Chondrocyte (in vitro differentiated cells): ENCODE measurements at regions not wholly inside any gene's neighbourhood (a gene's known extent, or its start where the extent isn't known, plus 50 kb on each side); places are given as distances from the start of the nearest gene placed in this dataset.

ENCODE experiments used
- DNase-seq: peaks from one replicate; pipeline ENCODE4 v3.0.0; 2021; ENCODE audit warnings: mixed read lengths, low spot score
- H3K27ac Mint-ChIP-seq: one replicate; pipeline ENCODE4 v1.8.0; 2021; ENCODE audit warnings: mild to moderate bottlenecking, moderate library complexity, mixed read lengths; ENCODE audit not compliant: unreplicated experiment
- H3K27me3 Mint-ChIP-seq: 2 replicates; pipeline ENCODE4 v1.8.0; 2021; ENCODE audit warnings: low read depth, mixed read lengths
- H3K36me3 Mint-ChIP-seq: 2 replicates; pipeline ENCODE4 v1.8.0; 2021; ENCODE audit warnings: low read depth, mixed read lengths
- H3K4me1 Mint-ChIP-seq: 2 replicates; pipeline ENCODE4 v1.8.0; 2021; ENCODE audit warnings: low read depth, mild to moderate bottlenecking, mixed read lengths
- H3K4me3 Mint-ChIP-seq: one replicate; pipeline ENCODE4 v1.8.0; 2021; ENCODE audit warnings: mild to moderate bottlenecking, moderate library complexity, mixed read lengths; ENCODE audit not compliant: unreplicated experiment
- H3K9me3 Mint-ChIP-seq: 2 replicates; pipeline ENCODE4 v1.8.0; 2021; ENCODE audit warnings: low read depth, mixed read lengths
- CTCF ChIP-seq: fragments of 200-600 bp; sonication (generic); IDR thresholded peaks from 2 replicates; pipeline ENCODE4 v1.5.0; 2021; ENCODE audit warnings: antibody characterized with exemption, mild to moderate bottlenecking, moderate library complexity

- Mint-ChIP-seq H3K9me3 (peaks cover 3% of the 10 kb centered on the region), H3K36me3 (no peaks in the 10 kb centered on the region), H3K27me3 (no peaks in the 10 kb centered on the region), H3K4me3 (no peak overlapping the region), H3K4me1 (peaks cover 2% of the 10 kb centered on the region), H3K27ac (no peak overlapping the region)
- DNase-seq = no peak
- TF ChIP-seq CTCF = no peak
These were observed 457.8 kb downstream of the PTPRC start for GRCh38 chr1:199096591-199096990.

GRCh38 chr1:199098468-199098867 is 459.6 kb downstream of the PTPRC start:
- Mint-ChIP-seq H3K9me3 (peaks cover 9% of the 10 kb centered on the region), H3K27me3 (no peaks in the 10 kb centered on the region), H3K4me1 (peaks cover 2% of the 10 kb centered on the region), H3K4me3 (no peak overlapping the region), H3K36me3 (no peaks in the 10 kb centered on the region), H3K27ac (no peak overlapping the region)
- no peak for TF ChIP-seq CTCF
- no peak for DNase-seq

- peaks cover 18% of the 10 kb centered on the region for H3K9me3 Mint-ChIP-seq
- TF ChIP-seq CTCF = no peak
- no peak for DNase-seq
- H3K36me3 Mint-ChIP-seq = no peaks in the 10 kb centered on the region
- H3K4me1 Mint-ChIP-seq = no peaks in the 10 kb centered on the region
- H3K27me3 Mint-ChIP-seq = no peaks in the 10 kb centered on the region
- no peak overlapping the region for H3K27ac Mint-ChIP-seq
- H3K4me3 Mint-ChIP-seq = no peak overlapping the region
These were observed 462.3 kb downstream of the PTPRC start for GRCh38 chr1:199101139-199101538.

GRCh38 chr1:199101635-199102034 is 462.8 kb downstream of the PTPRC start:
- no peak for TF ChIP-seq CTCF
- H3K9me3 Mint-ChIP-seq = peaks cover 22% of the 10 kb centered on the region
- H3K27me3 Mint-ChIP-seq = no peaks in the 10 kb centered on the region
- H3K4me1 Mint-ChIP-seq = no peaks in the 10 kb centered on the region
- H3K36me3 Mint-ChIP-seq = no peaks in the 10 kb centered on the region
- no peak for DNase-seq
- no peak overlapping the region for H3K27ac Mint-ChIP-seq
- H3K4me3 Mint-ChIP-seq = no peak overlapping the region

- no peaks in the 10 kb centered on the region for H3K27me3 Mint-ChIP-seq
- no peak overlapping the region for H3K27ac Mint-ChIP-seq
- H3K9me3 Mint-ChIP-seq = peaks cover 25% of the 10 kb centered on the region
- no peak for TF ChIP-seq CTCF
- no peak for DNase-seq
- H3K36me3 Mint-ChIP-seq = no peaks in the 10 kb centered on the region
- H3K4me3 Mint-ChIP-seq = no peak overlapping the region
- no peaks in the 10 kb centered on the region for H3K4me1 Mint-ChIP-seq
These were observed 463.4 kb downstream of the PTPRC start for GRCh38 chr1:199102239-199102638.
